GM10248 (cell line): ENCODE measurements at regions not wholly inside any gene's neighbourhood (a gene's known extent, or its start where the extent isn't known, plus 50 kb on each side); places are given as distances from the start of the nearest gene placed in this dataset.
"Not testable (repeated sequence)": the region's sequence is repeated elsewhere in the genome, so short reads cannot be mapped to it uniquely, and the experiment has no call there.

Experiments
- CTCF ChIA-PET: fragments of 300-600 bp; sonication (Branson Sonifier 250); formaldehyde crosslinking; extraction: SDS; loops from one replicate; lab custom pipeline; 2021; ENCODE audit warnings: antibody characterized with exemption; lab: Yijun Ruan, JAX
- POLR2A ChIA-PET: fragments of 350-650 bp; sonication (Branson Sonifier 250); formaldehyde crosslinking; extraction: SDS; loops from one replicate; lab custom pipeline; 2020; ENCODE audit warnings: antibody characterized with exemption; lab: Yijun Ruan, JAX
- DNase-seq: peaks from one replicate; pipeline ENCODE4 v3.0.0; 2012; ENCODE audit errors: extremely low spot score
- TF ChIP-seq, protein P1 (sequence below): IDR thresholded peaks from 2 replicates; pipeline ENCODE4 v1.5.1; 2012; ENCODE audit warnings: mild to moderate bottlenecking, low read depth; ENCODE audit errors: extremely low read depth, missing control alignments, control extremely low read depth

- DNase-seq = no peak
- CTCF ChIA-PET = no interaction called here
Observed at GRCh38 chr15:46077220-46077619, 442.4 kb downstream of the SQOR start.

GRCh38 chr15:46079046-46079445, 444.2 kb downstream of the SQOR start:
- TF ChIP-seq, protein P1, sequence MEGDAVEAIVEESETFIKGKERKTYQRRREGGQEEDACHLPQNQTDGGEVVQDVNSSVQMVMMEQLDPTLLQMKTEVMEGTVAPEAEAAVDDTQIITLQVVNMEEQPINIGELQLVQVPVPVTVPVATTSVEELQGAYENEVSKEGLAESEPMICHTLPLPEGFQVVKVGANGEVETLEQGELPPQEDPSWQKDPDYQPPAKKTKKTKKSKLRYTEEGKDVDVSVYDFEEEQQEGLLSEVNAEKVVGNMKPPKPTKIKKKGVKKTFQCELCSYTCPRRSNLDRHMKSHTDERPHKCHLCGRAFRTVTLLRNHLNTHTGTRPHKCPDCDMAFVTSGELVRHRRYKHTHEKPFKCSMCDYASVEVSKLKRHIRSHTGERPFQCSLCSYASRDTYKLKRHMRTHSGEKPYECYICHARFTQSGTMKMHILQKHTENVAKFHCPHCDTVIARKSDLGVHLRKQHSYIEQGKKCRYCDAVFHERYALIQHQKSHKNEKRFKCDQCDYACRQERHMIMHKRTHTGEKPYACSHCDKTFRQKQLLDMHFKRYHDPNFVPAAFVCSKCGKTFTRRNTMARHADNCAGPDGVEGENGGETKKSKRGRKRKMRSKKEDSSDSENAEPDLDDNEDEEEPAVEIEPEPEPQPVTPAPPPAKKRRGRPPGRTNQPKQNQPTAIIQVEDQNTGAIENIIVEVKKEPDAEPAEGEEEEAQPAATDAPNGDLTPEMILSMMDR = no peak
- ChIA-PET CTCF (no interaction called here), POLR2A (no interaction called here)
- no peak for DNase-seq

More at GRCh38 chr15:46077220-46077619, 442.4 kb downstream of the SQOR start:
- TF ChIP-seq, protein P1 = no peak
- POLR2A ChIA-PET = no interaction called here

GRCh38 chr15:46080016-46080415, 445.2 kb downstream of the SQOR start:
- CTCF ChIA-PET = no interaction called here
- POLR2A ChIA-PET = no interaction called here
- DNase-seq = no peak
- TF ChIP-seq, protein P1 = no peak

DNA sequence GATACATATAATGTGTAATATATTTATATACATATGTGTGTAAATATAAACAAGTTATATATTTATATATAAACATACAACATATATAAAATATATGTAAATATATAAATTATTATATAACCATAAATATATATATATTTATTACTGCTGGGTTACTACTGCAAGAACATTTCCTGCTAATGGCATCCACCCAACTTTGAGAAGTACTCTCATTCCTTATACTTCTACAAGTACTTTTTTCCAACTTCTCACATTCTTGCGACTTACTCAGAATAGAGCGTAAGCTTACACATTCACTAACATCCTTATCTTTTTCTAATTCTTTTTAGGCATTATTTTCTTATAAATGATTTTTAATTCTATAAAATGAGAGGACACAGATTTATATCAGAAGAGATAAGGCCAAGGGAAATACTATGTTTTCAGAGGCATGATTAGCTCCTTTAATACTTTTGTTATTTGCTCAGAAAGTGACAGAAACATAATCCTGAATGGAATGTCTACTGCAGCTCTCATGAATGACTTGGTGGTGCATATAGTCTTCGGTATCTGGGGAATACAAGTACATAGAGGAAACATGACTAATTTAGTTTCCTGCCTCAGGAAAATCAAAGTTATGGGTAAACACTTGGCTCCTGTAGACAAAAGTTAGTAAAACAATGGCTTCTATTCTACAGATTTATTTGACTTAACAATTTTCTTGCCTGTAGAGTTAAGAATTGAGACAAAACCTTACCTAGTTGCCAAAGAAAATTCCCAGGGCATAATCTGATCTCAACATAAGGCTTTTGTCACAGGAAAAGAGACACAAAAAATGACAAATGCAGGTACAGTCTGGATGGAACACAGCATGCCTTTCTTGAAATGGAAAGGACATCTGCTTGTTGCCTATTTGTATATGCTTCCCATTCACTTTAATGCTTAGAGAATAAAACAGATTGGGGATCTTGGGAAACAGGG, 453.9 kb downstream of the SQOR start:
- ChIA-PET CTCF (no interaction called here), POLR2A (no interaction called here)
- DNase-seq = no peak
- TF ChIP-seq, protein P1 = no peak

GRCh38 chr15:46089467-46089935, 454.7 kb downstream of the SQOR start:
- CTCF ChIA-PET = interaction anchor here (2.3 kb wide), 1 partner anchor 1899 kb away, joined by 6 read pairs; no protein-coding TSS in a partner anchor
- DNase-seq = no peak
- TF ChIP-seq, protein P1 = no peak
- POLR2A ChIA-PET = no interaction called here

DNA sequence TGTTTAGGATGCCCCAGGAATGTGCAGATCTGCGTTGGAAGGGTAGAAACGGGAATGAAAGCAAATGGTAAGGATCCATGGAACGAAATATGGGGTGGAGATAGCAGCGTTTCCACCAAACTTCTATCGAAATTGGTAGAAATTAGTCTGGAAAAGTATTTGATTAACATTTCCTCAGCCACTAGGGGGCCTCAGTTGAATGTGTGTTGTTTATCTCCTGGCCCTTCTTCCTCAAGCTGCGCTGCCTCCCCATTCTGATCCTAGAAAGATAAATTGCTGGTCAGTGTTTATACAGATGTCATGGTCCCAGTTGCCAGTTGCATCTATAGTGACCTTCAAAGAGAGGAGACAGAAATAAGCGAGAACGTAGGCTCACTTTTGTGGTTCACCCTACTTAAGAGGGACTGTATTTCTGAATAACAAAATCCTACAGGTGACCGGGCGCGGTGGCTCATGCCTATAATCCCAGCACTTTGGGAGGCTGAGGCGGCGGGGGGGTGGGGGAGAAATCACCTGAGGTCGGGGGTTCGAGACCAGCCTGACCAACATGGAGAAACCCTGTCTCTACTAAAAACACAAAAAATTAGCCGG, 457.1 kb downstream of the SQOR start:
- ChIA-PET CTCF (interaction anchor here (1.6 to 2.3 kb wide), 3 partner anchors 9 to 1896 kb away, joined by 3 to 6 read pairs (median 6); no protein-coding TSS in a partner anchor), POLR2A (no interaction called here)
- no peak for DNase-seq
- TF ChIP-seq, protein P1 = peak; percentile 7

- CTCF ChIA-PET, DNase-seq, POLR2A ChIA-PET: not testable (repeated sequence)
Observed at GRCh38 chr15:46098006-46098405, 463.2 kb downstream of the SQOR start.
